Fibroblast of lung (primary cell): ENCODE measurements at regions not wholly inside any gene's neighbourhood (a gene's known extent, or its start where the extent isn't known, plus 50 kb on each side); places are given as distances from the start of the nearest gene placed in this dataset.

Experiments
- DNase-seq, 2 donors: peaks; one replicate each; pipeline versions ENCODE4 v3.0.0 to v3.0.0-alpha.2; 2010; ENCODE audit warnings: low read depth in 2 of 2
- H2AFZ ChIP-seq: 2 replicates; pipeline ENCODE4 v1.5.1; 2012; ENCODE audit warnings: low read length, control low read depth, inconsistent platforms
- H3K27ac ChIP-seq: 2 replicates; pipeline ENCODE4 v1.5.1; 2011; ENCODE audit warnings: low read length, control low read depth; ENCODE audit not compliant: insufficient read depth
- H3K27me3 ChIP-seq: 2 replicates; pipeline ENCODE4 v1.5.1; 2011; ENCODE audit warnings: mild to moderate bottlenecking, low read length; ENCODE audit not compliant: control insufficient read depth, insufficient read depth
- H3K36me3 ChIP-seq: 2 replicates; pipeline ENCODE4 v1.5.1; 2011; ENCODE audit warnings: low read length; ENCODE audit not compliant: control insufficient read depth, insufficient read depth
- H3K4me1 ChIP-seq: 2 replicates; pipeline ENCODE4 v1.5.1; 2011; ENCODE audit warnings: low read length; ENCODE audit not compliant: control insufficient read depth, insufficient read depth; ENCODE audit errors: extremely low read depth
- H3K4me2 ChIP-seq: 2 replicates; pipeline ENCODE4 v1.5.1; 2011; ENCODE audit warnings: low read length, control low read depth; ENCODE audit not compliant: insufficient read depth; ENCODE audit errors: extremely low read depth
- H3K4me3 ChIP-seq, 4 experiments: fragments of 200-600 bp in 1 of 4; sonication (generic) in 1 of 4; replicated peaks in 1 of 4; 2 replicates each; pipeline ENCODE4 v1.5.1; 2011 to 2016; ENCODE audit warnings: low read length in 4 of 4, low read depth in 3 of 4, mild to moderate bottlenecking in 3 of 4, control low read depth in 2 of 4, inconsistent platforms in 1 of 4, mixed read lengths in 1 of 4; ENCODE audit not compliant: insufficient read depth in 1 of 4; ENCODE audit errors: control extremely low read depth in 1 of 4
- H3K79me2 ChIP-seq: 2 replicates; pipeline ENCODE4 v1.5.1; 2012; ENCODE audit warnings: mild to moderate bottlenecking, low read length, inconsistent platforms; ENCODE audit not compliant: control insufficient read depth, insufficient read depth
- H3K9ac ChIP-seq: 2 replicates; pipeline ENCODE4 v1.5.1; 2011; ENCODE audit warnings: mild to moderate bottlenecking, low read length, control low read depth; ENCODE audit not compliant: insufficient read depth
- H3K9me3 ChIP-seq: 2 replicates; pipeline ENCODE4 v1.5.1; 2012; ENCODE audit warnings: low read depth, low read length; ENCODE audit not compliant: control insufficient read depth, insufficient read depth
- H4K20me1 ChIP-seq: 2 replicates; pipeline ENCODE4 v1.5.1; 2011; ENCODE audit warnings: low read length; ENCODE audit not compliant: control insufficient read depth, insufficient read depth; ENCODE audit errors: extremely low read depth
- EZH2 ChIP-seq: IDR thresholded peaks from 2 replicates; pipeline ENCODE4 v1.5.1; 2012; ENCODE audit warnings: low read length, control low read depth, mild to moderate bottlenecking; ENCODE audit errors: missing control alignments
- TF ChIP-seq, protein P1 (sequence below), 2 donors: IDR thresholded peaks in 1 of 2; conservative IDR thresholded peaks in 1 of 2; 1 replicate in 1 of 2; 2 replicates in 1 of 2; pipeline ENCODE4 v1.5.1; 2011 to 2012; ENCODE audit warnings: low read length in 2 of 2, control low read depth in 1 of 2, inconsistent platforms in 1 of 2, low read depth in 1 of 2, mild to moderate bottlenecking in 1 of 2

- Histone ChIP-seq H3K79me2 (no peaks in the 10 kb centered on the region), H3K36me3 (no peaks in the 10 kb centered on the region), H3K9me3 (no peaks in the 10 kb centered on the region), H3K4me3 (no peak overlapping the region), H3K4me1 (no peaks in the 10 kb centered on the region), H4K20me1 (no peaks in the 10 kb centered on the region), H3K9ac (no peak overlapping the region), H3K27me3 (no peaks in the 10 kb centered on the region), H2AFZ (no peak overlapping the region), H3K27ac (no peak overlapping the region), H3K4me2 (no peak overlapping the region)
- TF ChIP-seq, protein P1, sequence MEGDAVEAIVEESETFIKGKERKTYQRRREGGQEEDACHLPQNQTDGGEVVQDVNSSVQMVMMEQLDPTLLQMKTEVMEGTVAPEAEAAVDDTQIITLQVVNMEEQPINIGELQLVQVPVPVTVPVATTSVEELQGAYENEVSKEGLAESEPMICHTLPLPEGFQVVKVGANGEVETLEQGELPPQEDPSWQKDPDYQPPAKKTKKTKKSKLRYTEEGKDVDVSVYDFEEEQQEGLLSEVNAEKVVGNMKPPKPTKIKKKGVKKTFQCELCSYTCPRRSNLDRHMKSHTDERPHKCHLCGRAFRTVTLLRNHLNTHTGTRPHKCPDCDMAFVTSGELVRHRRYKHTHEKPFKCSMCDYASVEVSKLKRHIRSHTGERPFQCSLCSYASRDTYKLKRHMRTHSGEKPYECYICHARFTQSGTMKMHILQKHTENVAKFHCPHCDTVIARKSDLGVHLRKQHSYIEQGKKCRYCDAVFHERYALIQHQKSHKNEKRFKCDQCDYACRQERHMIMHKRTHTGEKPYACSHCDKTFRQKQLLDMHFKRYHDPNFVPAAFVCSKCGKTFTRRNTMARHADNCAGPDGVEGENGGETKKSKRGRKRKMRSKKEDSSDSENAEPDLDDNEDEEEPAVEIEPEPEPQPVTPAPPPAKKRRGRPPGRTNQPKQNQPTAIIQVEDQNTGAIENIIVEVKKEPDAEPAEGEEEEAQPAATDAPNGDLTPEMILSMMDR (conservative IDR thresholded peaks at IDR 0.05 in 1 of 2, IDR thresholded peaks at IDR 0.05 in 1 of 2; ENCODE audit: low read depth in 1 of 2, low read length in 2 of 2): no peak
- TF ChIP-seq EZH2: no peak
- DNase-seq: no peak
Observed at GRCh38 chr5:38663249-38663648, 106.8 kb upstream of the LIFR start.

GRCh38 chr5:38666668-38667498 lies 110.4 kb upstream of the LIFR start:
- H3K79me2 ChIP-seq: no peaks in the 10 kb centered on the region

DNA sequence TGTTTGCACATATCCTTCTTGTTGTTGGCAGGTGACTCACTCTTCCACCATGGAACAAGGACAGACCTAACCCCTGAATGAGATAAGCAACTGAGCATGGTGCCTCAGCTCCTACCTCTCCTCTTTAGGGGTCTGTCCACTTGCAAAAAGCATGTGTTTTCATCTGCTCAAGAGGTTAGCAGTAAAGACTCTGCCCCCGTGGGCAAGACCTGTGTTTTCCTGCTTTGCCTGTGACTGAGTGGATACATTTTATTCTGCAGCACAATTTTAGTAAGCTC lies 111.0 kb upstream of the LIFR start:
- Histone ChIP-seq H3K36me3 (no peaks in the 10 kb centered on the region), H3K4me1 (no peaks in the 10 kb centered on the region), H3K4me3 (no peak overlapping the region), H3K4me2 (no peak overlapping the region), H3K9me3 (no peaks in the 10 kb centered on the region), H3K79me2 (no peaks in the 10 kb centered on the region), H3K27ac (no peak overlapping the region), H4K20me1 (no peaks in the 10 kb centered on the region), H3K9ac (no peak overlapping the region), H3K27me3 (no peaks in the 10 kb centered on the region), H2AFZ (no peak overlapping the region)
- no peak for DNase-seq
- TF ChIP-seq EZH2: no peak
- TF ChIP-seq, protein P1 (conservative IDR thresholded peaks at IDR 0.05 in 1 of 2, IDR thresholded peaks at IDR 0.05 in 1 of 2; ENCODE audit: low read depth in 1 of 2, low read length in 2 of 2): no peak

More at GRCh38 chr5:38666668-38667498, 110.4 kb upstream of the LIFR start:
- Histone ChIP-seq H3K9ac (no peak overlapping the region), H3K4me1 (no peaks in the 10 kb centered on the region), H3K27ac (no peak overlapping the region), H4K20me1 (no peaks in the 10 kb centered on the region), H3K36me3 (no peaks in the 10 kb centered on the region), H2AFZ (no peak overlapping the region), H3K9me3 (no peaks in the 10 kb centered on the region), H3K27me3 (no peaks in the 10 kb centered on the region), H3K4me2 (no peak overlapping the region), H3K4me3 (no peak overlapping the region)
- TF ChIP-seq EZH2: no peak
- TF ChIP-seq, protein P1 (conservative IDR thresholded peaks at IDR 0.05 in 1 of 2, IDR thresholded peaks at IDR 0.05 in 1 of 2; ENCODE audit: low read depth in 1 of 2, low read length in 2 of 2): peak; percentile 41 to 68
- DNase-seq: peak; percentile 52 to 75
